HG03378 (cell line): ENCODE measurements at regions not wholly inside any gene's neighbourhood (a gene's known extent, or its start where the extent isn't known, plus 50 kb on each side); places are given as distances from the start of the nearest gene placed in this dataset.

Source experiments
- ATAC-seq: cut with Tn5 transposase; IDR thresholded peaks from one replicate; pipeline ENCODE4 v1.9.1; 2021; ENCODE audit warnings: mild to moderate bottlenecking, moderate library complexity; ENCODE audit not compliant: unreplicated experiment

GRCh38 chr13:89628567-89628966, 1718.9 kb upstream of the MIR17HG start:
- no peak for ATAC-seq

DNA sequence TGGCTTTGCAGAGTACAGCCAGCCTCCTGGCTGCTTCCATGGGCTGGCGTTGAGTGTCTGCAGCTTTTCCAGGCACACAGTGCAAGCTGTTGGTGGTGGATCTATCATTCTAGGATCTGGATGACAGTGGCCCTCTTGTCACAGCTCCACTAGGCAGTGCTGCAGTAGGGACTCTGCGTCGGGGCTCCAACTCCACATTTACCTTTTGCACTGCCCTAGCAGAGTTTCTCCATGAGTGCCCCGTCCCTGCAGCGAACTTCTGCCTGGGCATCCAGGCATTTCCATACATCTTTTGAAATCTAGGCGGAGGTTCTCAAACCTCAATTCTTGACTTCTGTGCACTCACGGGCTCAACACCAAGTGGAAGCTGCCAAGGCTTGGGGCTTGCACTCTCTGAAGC, 1697.3 kb upstream of the MIR17HG start:
- ATAC-seq, result no peak

- ATAC-seq, result no peak
Measured at GRCh38 chr13:89660752-89661151, 1686.7 kb upstream of the MIR17HG start.

- no peak for ATAC-seq
Measured at GRCh38 chr13:89673789-89674311, 1673.6 kb upstream of the MIR17HG start.

DNA sequence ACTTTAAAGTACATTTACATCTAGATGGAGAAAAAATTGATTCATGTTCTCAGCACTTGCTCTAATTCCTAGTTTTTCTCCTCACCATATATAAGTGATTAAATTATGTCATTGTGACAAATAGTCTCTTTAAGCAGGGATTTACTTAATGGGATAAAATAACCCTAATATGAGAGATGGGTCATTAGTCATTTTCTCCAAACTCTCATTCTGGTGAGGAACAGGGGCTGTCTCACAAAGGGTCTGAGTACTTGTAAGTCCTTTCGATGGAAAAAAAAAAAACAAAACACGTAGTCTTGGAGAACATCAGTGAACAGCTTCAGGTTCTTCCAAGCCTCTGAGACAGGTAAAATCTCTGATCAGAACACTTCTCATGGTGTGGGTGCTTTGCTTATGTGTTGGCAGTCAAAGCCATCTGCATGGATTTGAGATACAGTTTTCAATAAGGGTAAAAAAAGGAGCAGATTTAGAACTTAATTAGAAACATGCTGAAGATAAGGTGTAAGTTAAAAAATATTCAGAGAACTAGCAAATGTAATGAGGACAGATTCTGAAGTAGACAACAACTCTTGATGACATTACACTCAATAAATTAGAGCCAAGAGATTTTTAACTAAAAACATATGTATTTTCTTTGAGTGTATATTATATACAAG, 1668.9 kb upstream of the MIR17HG start:
- ATAC-seq, result no peak

DNA sequence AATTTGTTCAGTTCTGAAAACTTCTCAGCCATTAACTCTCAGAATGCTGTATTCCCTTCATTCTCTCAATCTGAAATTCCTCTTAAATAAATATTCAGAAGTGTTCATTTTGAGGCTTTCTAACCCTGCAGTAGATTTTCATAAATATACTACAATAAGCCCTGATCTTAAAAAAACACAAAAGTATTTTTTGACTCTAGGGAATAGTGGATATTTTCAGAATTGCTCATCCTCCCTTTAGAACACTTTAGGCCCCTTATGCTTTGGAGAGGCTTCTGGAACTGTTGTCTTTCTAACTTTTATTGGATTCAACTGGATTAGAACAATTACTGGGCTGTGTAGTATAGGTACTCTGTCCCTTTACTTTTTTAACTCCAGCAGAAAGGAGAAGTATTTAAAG, 1662.6 kb upstream of the MIR17HG start:
- ATAC-seq, result no peak

- no peak for ATAC-seq
Measured at GRCh38 chr13:89686171-89686570, 1661.3 kb upstream of the MIR17HG start.

GRCh38 chr13:89687066-89687465, 1660.4 kb upstream of the MIR17HG start:
- ATAC-seq, result no peak

DNA sequence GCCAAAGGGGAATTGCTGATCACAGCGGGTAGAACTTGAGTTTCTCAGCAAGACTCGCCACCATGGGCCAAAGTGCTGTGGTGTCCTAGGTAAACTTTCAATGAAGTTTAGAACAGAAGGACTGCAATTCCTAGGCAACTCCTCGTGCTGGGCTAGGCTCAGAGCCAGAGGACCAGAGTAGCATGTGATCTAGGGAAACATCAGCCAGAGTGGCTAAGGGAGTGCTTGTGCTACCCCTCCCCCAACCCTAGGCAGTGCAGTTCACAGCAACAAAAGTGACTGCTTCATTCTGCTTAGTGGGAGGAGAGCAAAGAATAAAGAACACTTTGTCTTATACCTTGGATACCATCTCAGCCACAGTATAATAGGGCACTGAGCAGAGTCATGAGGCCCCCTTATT, 1658.6 kb upstream of the MIR17HG start:
- ATAC-seq, result no peak

- ATAC-seq, result no peak
Measured at GRCh38 chr13:89694451-89694850, 1653.0 kb upstream of the MIR17HG start.

DNA sequence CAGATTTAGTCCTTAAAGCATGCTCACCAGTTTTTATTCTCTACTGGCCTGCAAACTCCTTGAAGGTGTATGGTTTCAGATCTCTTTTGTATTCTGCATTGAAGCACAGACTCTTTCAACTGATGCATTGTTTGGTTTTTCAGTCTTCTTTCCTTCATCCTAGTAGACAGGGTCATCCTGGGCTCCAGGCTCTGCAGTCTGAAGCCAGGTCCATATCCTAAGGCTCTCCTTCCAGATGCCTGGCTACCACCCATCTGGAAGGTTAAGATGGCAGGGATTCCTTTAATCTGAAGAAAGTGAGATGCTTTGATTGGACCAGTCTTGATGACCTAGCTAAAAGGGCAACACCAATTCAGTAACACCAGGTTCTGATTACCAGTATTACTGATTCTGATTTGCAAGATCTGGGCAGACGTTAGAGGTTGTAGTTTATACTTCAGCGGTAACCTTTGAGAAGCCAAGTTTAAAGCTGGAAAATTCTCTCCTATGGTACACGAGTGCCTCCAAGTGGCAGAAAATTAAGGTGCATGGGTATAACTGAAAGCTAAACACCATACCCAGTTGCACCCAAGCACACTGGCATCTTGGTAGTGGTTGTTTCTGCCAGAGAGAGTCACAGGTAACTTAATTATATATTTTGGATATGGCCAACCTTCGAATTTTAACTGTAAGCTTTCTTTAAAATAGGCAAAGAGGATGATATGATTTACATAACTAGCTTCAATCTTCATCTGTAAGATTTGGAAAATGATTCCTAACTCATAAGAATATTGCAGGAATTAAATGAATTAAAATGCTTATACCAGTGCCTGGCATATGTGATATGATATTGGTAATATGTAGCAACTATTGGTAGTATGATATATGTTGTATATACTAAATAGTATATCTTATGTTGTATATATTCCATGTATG, 1651.9 kb upstream of the MIR17HG start:
- ATAC-seq, result no peak

DNA sequence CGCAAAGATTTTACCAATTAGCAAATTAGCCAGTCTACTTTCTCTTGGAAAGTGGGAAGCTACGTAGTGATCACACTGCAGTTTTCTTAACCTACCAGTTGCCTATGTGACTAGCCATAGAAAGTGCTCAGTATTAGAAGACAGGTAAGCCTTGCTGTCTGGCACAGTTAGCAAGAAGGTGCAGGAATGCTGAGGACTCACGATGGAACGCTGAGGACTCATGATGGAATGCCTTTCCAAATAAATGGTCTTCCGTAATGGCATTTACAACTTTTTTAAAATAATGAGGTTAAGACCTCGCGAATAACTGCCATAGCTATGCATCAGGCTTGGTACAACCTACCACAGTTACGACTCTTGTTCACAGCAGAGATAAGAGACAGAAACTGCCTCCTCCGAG, 1645.6 kb upstream of the MIR17HG start:
- ATAC-seq, result no peak

GRCh38 chr13:89704040-89704439, 1643.4 kb upstream of the MIR17HG start:
- no peak for ATAC-seq

- no peak for ATAC-seq
Measured at GRCh38 chr13:89708013-89708412, 1639.5 kb upstream of the MIR17HG start.

GRCh38 chr13:89721216-89721615, 1626.3 kb upstream of the MIR17HG start:
- no peak for ATAC-seq

- no peak for ATAC-seq
Measured at GRCh38 chr13:89726690-89727435, 1620.6 kb upstream of the MIR17HG start.

- ATAC-seq, result no peak
Measured at GRCh38 chr13:89733829-89734228, 1613.7 kb upstream of the MIR17HG start.

DNA sequence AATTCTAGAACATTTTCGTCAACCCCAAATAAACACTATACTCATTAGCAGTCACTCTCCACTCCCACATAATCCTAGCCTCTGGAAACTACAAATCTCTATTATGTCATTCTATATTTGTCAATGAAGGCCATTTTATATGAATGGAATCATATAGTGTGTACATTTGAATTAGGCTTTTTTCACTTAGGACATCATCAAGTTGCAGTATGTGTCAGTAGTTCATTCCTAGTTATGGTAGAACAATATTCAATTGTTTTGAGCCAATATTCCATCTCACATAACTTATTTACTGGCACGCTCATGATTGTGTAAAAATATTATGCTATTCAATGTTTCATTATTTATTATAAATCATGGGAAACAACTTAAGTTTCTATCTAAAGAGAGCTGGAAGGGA, 1610.4 kb upstream of the MIR17HG start:
- ATAC-seq, result no peak

DNA sequence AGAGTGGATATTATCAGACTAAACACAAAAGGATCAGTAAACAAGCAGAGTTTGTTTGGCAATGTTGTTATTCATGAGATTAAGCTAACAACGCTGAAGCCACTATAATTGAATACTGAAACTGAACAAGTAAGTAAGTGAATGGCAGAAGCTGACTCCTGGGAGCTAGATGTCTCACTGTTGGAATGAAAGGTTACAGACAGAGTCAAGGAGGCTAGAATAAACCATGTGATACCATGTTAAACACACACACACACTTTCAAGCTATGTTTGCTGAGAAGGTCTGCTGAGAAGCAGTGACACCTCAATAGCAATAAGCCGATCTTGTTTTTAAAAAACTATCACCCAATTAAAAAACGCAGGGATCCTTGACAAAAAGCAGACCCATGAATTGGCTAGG, 1609.4 kb upstream of the MIR17HG start:
- ATAC-seq, result no peak

DNA sequence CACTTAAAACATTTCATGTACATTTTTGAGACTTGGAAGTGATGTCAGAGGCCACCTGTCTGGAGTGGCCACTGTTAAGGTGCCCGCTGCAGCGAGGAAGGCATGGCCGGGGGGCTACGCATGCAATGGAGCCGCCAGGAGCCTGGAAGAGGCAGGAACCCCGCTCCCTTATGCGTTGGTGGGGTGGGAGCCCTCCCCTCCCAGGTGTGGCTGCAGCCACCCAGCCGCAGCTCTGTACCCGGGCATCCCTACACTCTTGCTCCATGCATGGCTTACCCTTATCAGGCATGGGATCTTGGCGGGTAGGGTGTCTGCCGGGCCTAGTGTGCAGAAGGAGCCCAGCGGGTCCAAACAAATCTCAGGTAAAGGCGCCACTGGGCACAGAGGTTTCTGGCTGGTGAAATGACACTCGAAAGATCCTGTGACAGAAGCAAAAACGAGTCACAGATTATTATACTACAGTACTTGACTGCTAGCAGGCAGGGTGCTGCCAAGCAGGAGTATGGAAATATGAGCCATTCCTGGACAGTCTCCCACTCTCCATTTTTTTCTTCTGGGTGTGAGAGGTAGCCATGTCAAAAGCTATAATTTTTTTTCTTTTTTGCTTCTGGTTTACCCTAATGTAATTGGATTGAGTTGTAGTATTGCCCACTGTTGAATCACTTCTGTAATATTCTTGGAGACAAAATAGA, 1606.3 kb upstream of the MIR17HG start:
- no peak for ATAC-seq

DNA sequence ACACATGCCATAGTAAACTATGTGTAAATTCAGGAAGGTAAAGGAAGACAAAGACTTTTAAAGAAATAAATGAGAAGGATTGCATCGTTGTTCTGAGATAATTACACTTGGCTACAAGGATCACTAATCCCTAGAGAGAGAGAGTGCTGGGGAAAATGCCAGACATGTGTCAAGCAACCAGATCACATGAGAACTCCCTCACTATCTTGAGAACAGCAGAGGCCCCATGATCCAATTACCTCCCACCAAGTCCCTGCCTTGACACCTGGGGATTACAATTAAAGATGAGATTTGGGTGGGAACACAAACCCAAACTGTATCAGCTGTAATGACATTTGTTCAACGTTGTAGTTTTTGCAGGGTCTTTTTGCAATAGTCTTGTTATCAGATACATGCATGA, 1600.9 kb upstream of the MIR17HG start:
- no peak for ATAC-seq
